ENCODE measurements at regions not wholly inside any gene's neighbourhood (a gene's known extent, or its start where the extent isn't known, plus 50 kb on each side); places are given as distances from the start of the nearest gene placed in this dataset.

GRCh38 chr2:8427211-8427610, 254.6 kb upstream of the ID2 start:
- no peak for TF ChIP-seq POLR2A (IDR thresholded peaks at IDR 0.05)
- TF ChIP-seq CTCF (IDR thresholded peaks at IDR 0.05), result no peak

Data from heart left ventricle (tissue), 13 donors.